H1 (cell line): ENCODE measurements at regions not wholly inside any gene's neighbourhood (a gene's known extent, or its start where the extent isn't known, plus 50 kb on each side); places are given as distances from the start of the nearest gene placed in this dataset.

ENCODE experiments used
- CTBP2 ChIP-seq: IDR thresholded peaks from 2 replicates; pipeline ENCODE4 v1.7.0; 2011; ENCODE audit warnings: borderline replicate concordance, mild to moderate bottlenecking, moderate library complexity, mixed read lengths, low read length; ENCODE audit not compliant: insufficient read depth, insufficient read length
- EZH2 ChIP-seq: fragments of 200-600 bp; sonication (generic); IDR thresholded peaks from 2 replicates; pipeline ENCODE4 v1.7.1; 2012; ENCODE audit warnings: low read depth, mild to moderate bottlenecking, moderate library complexity, low read length, inconsistent platforms; ENCODE audit not compliant: severe bottlenecking

DNA sequence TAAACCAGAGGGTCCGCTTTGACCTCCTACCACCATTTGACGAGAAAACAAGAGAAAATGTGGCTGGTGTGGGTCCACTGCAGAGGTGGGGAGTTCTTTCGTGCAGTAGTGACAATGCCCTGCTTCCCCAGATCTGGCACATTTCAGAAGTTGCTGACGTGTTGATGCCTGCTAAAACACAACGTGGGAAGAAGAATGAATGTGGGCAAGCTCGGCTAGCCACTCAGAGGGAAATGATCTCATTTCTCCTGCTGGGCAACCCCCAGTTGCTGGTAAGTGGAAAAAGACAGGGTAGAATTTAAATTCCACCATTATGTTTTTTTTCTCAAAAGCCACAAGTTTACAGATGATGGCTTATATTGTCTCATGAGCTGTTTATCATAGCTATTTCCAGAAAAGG, 77.9 kb downstream of the LUZP4 start (continued):
- TF ChIP-seq CTBP2 (no peak), EZH2 (no peak)
